ENCODE measurements at regions not wholly inside any gene's neighbourhood (a gene's known extent, or its start where the extent isn't known, plus 50 kb on each side); places are given as distances from the start of the nearest gene placed in this dataset.

DNA sequence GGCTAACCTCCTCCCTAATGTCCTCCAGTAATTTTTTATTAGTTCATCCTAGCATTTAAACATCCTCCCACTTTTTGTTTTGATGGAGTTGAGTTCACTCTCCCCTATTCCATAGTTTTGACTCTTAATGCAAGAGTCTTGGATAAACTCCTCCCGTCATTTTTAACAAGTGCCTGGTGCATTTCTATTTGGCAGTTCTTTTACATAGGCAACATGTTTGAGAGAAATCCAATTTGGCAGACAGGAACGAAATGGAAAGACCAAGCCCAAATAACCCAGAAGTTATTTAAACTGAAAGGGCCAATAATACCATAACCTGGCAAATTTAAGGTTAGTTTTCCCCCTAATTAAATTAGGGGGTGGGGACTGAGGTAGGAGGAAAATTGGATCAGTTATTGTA is 291.5 kb upstream of the MANEA start:
- TF ChIP-seq POLR2A (IDR thresholded peaks at IDR 0.05) = no peak
- TF ChIP-seq, protein P1, sequence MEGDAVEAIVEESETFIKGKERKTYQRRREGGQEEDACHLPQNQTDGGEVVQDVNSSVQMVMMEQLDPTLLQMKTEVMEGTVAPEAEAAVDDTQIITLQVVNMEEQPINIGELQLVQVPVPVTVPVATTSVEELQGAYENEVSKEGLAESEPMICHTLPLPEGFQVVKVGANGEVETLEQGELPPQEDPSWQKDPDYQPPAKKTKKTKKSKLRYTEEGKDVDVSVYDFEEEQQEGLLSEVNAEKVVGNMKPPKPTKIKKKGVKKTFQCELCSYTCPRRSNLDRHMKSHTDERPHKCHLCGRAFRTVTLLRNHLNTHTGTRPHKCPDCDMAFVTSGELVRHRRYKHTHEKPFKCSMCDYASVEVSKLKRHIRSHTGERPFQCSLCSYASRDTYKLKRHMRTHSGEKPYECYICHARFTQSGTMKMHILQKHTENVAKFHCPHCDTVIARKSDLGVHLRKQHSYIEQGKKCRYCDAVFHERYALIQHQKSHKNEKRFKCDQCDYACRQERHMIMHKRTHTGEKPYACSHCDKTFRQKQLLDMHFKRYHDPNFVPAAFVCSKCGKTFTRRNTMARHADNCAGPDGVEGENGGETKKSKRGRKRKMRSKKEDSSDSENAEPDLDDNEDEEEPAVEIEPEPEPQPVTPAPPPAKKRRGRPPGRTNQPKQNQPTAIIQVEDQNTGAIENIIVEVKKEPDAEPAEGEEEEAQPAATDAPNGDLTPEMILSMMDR (IDR thresholded peaks at IDR 0.05) = no peak
